ENCODE measurements at regions not wholly inside any gene's neighbourhood (a gene's known extent, or its start where the extent isn't known, plus 50 kb on each side); places are given as distances from the start of the nearest gene placed in this dataset.
"Not testable (repeated sequence)": the region's sequence is repeated elsewhere in the genome, so short reads cannot be mapped to it uniquely, and the experiment has no call there.

GRCh38 chr5:136766456-136766855, 401.1 kb upstream of the TRPC7 start:
- ATAC-seq, result no peak
- no peak for DNase-seq
- intact Hi-C loops (cut with micrococcal nuclease), result loop anchor here (5.0 kb wide), 1 partner anchor 519 kb away; no protein-coding TSS in a partner anchor

GRCh38 chr5:136764601-136765000, 399.3 kb upstream of the TRPC7 start:
- intact Hi-C loops (cut with micrococcal nuclease), result no loop called here
- no peak for ATAC-seq
- no peak for DNase-seq

- DNase-seq (no peak), ATAC-seq (no peak)
- intact Hi-C loops (cut with micrococcal nuclease), result no loop called here
These were observed 398.2 kb upstream of the TRPC7 start for GRCh38 chr5:136763548-136763947.

- ATAC-seq, result no peak
- no peak for DNase-seq
- intact Hi-C loops (cut with micrococcal nuclease), result no loop called here
These were observed 388.9 kb upstream of the TRPC7 start for GRCh38 chr5:136754216-136754615.

- ATAC-seq (no peak), DNase-seq (no peak)
- intact Hi-C loops (cut with micrococcal nuclease), result no loop called here
These were observed 385.0 kb upstream of the TRPC7 start for GRCh38 chr5:136750224-136750862.

- intact Hi-C loops (cut with micrococcal nuclease), result no loop called here
- DNase-seq, result no peak
- ATAC-seq, result no peak
These were observed 383.7 kb upstream of the TRPC7 start for GRCh38 chr5:136749016-136749415.

GRCh38 chr5:136743052-136743451, 377.7 kb upstream of the TRPC7 start:
- ATAC-seq (no peak), DNase-seq (no peak)
- intact Hi-C loops (cut with micrococcal nuclease), result no loop called here

GRCh38 chr5:136740228-136740627, 374.9 kb upstream of the TRPC7 start:
- ATAC-seq, result no peak
- intact Hi-C loops (cut with micrococcal nuclease), result no loop called here
- DNase-seq, result no peak

- intact Hi-C loops (cut with micrococcal nuclease); ATAC-seq: not testable (repeated sequence)
These were observed 373.9 kb upstream of the TRPC7 start for GRCh38 chr5:136739271-136739670.

GRCh38 chr5:136738829-136739228, 373.5 kb upstream of the TRPC7 start:
- ATAC-seq (no peak), DNase-seq (no peak)
- intact Hi-C loops (cut with micrococcal nuclease), result no loop called here

More at GRCh38 chr5:136739271-136739670, 373.9 kb upstream of the TRPC7 start:
- not testable (repeated sequence) for DNase-seq

- ATAC-seq (no peak), DNase-seq (no peak)
- intact Hi-C loops (cut with micrococcal nuclease), result no loop called here
These were observed 370.7 kb upstream of the TRPC7 start for GRCh38 chr5:136736021-136736420.

GRCh38 chr5:136735611-136736010, 370.3 kb upstream of the TRPC7 start:
- DNase-seq; ATAC-seq; intact Hi-C loops (cut with micrococcal nuclease): not testable (repeated sequence)

GRCh38 chr5:136734628-136735027, 369.3 kb upstream of the TRPC7 start:
- intact Hi-C loops (cut with micrococcal nuclease), result no loop called here
- no peak for ATAC-seq
- DNase-seq, result no peak

GRCh38 chr5:136732751-136733150, 367.4 kb upstream of the TRPC7 start:
- no peak for ATAC-seq
- intact Hi-C loops (cut with micrococcal nuclease), result no loop called here
- DNase-seq, result no peak

- no peak for DNase-seq
These were observed 366.0 kb upstream of the TRPC7 start for GRCh38 chr5:136731241-136731900.

GRCh38 chr5:136730426-136730825, 365.1 kb upstream of the TRPC7 start:
- no peak for ATAC-seq
- intact Hi-C loops (cut with micrococcal nuclease), result no loop called here
- no peak for DNase-seq

More at GRCh38 chr5:136731241-136731900, 366.0 kb upstream of the TRPC7 start:
- intact Hi-C loops (cut with micrococcal nuclease), result no loop called here
- ATAC-seq, result no peak

GRCh38 chr5:136729901-136730355, 364.6 kb upstream of the TRPC7 start:
- no peak for DNase-seq

GRCh38 chr5:136726506-136726905, 361.2 kb upstream of the TRPC7 start:
- intact Hi-C loops (cut with micrococcal nuclease), result no loop called here
- ATAC-seq, result no peak
- DNase-seq, result no peak

More at GRCh38 chr5:136729901-136730355, 364.6 kb upstream of the TRPC7 start:
- intact Hi-C loops (cut with micrococcal nuclease), result no loop called here
- no peak for ATAC-seq

- no peak for ATAC-seq
- intact Hi-C loops (cut with micrococcal nuclease), result no loop called here
- DNase-seq, result no peak
These were observed 358.8 kb upstream of the TRPC7 start for GRCh38 chr5:136724161-136724560.

GRCh38 chr5:136722581-136722980, 357.2 kb upstream of the TRPC7 start:
- intact Hi-C loops (cut with micrococcal nuclease), result no loop called here
- ATAC-seq (no peak), DNase-seq (no peak)

GRCh38 chr5:136722086-136722485, 356.7 kb upstream of the TRPC7 start:
- ATAC-seq (no peak), DNase-seq (no peak)
- intact Hi-C loops (cut with micrococcal nuclease), result no loop called here

All from left ventricle myocardium superior (tissue), 1 donor.